B cell (primary cell): ENCODE measurements at regions not wholly inside any gene's neighbourhood (a gene's known extent, or its start where the extent isn't known, plus 50 kb on each side); places are given as distances from the start of the nearest gene placed in this dataset.

Experiments
- ATAC-seq: fragments of 200-7000 bp; cut with Tn5 transposase; one replicate; pipeline ENCODE4 v1.10.0; 2021; ENCODE audit warnings: low read depth, mild to moderate bottlenecking, moderate number of reproducible peaks, moderate library complexity
- CTCF ChIA-PET: fragments of 350-600 bp; sonication (Branson Sonifier 250); formaldehyde crosslinking; loops from one replicate; lab custom pipeline; 2021; ENCODE audit warnings: antibody characterized with exemption, inconsistent platforms; lab: Charles Lee
- POLR2A ChIA-PET: fragments of 350-600 bp; sonication (Branson Sonifier 250); formaldehyde crosslinking; loops from one replicate; lab custom pipeline; 2021; ENCODE audit warnings: antibody characterized with exemption; lab: Charles Lee
- DNase-seq: peaks from one replicate; pipeline ENCODE4 v3.0.0; 2013
- H2AFZ ChIP-seq: 2 replicates; pipeline ENCODE4 v1.6.1; 2012; ENCODE audit warnings: mild to moderate bottlenecking, low read depth, low read length; ENCODE audit not compliant: insufficient read depth, poor library complexity, severe bottlenecking
- H3K27ac ChIP-seq, 2 donors: 1 replicate in 1 of 2; 2 replicates in 1 of 2; pipeline ENCODE4 v1.5.1; 2012 to 2013; ENCODE audit warnings: low read length in 2 of 2, mild to moderate bottlenecking in 2 of 2, moderate library complexity in 1 of 2
- H3K27me3 ChIP-seq, 4 experiments: fragments of 200-600 bp in 1 of 4; sonication (generic) in 1 of 4; replicated peaks in 1 of 4; 1 replicate in 2 of 4; 2 replicates in 2 of 4; pipeline versions ENCODE4 v1.6.1 to v1.7.0; 2013 to 2016; ENCODE audit warnings: low read length in 3 of 4, mild to moderate bottlenecking in 2 of 4, mixed read lengths in 1 of 4, moderate library complexity in 1 of 4; ENCODE audit not compliant: insufficient read depth in 4 of 4, control insufficient read depth in 3 of 4; ENCODE audit errors: control extremely low read depth in 1 of 4
- H3K36me3 ChIP-seq, 2 experiments: replicated peaks in 1 of 2; 1 replicate in 1 of 2; 2 replicates in 1 of 2; pipeline versions ENCODE4 v1.6.1 to v1.7.1; 2013; ENCODE audit warnings: low read length in 1 of 2; ENCODE audit not compliant: insufficient read depth in 2 of 2, control insufficient read depth in 1 of 2; ENCODE audit errors: control extremely low read depth in 1 of 2, extremely low read depth in 1 of 2
- H3K4me1 ChIP-seq, 2 donors: fragments of 200-600 bp in 1 of 2; sonication (generic) in 1 of 2; 1 replicate in 1 of 2; 2 replicates in 1 of 2; pipeline versions ENCODE4 v1.5.1 to v1.6.1; 2013 to 2017; ENCODE audit warnings: low read length in 2 of 2; ENCODE audit not compliant: control insufficient read depth in 2 of 2, insufficient read depth in 2 of 2
- H3K4me2 ChIP-seq: replicated peaks from 2 replicates; pipeline ENCODE3; 2012; ENCODE audit warnings: mild to moderate bottlenecking, low read depth, low read length; ENCODE audit not compliant: poor library complexity, severe bottlenecking
- H3K4me3 ChIP-seq, 5 experiments: fragments of 200-600 bp in 1 of 5; sonication (generic) in 1 of 5; 1 replicate in 3 of 5; 2 replicates in 2 of 5; pipeline versions ENCODE4 v1.5.1 to v1.7.0; 2011 to 2016; ENCODE audit warnings: low read length in 4 of 5, mild to moderate bottlenecking in 4 of 5, low read depth in 2 of 5, control low read depth in 1 of 5, moderate library complexity in 1 of 5; ENCODE audit not compliant: insufficient read depth in 1 of 5; ENCODE audit errors: control extremely low read depth in 1 of 5, extremely low read depth in 1 of 5
- H3K79me2 ChIP-seq: fragments of 200-600 bp; sonication (generic); one replicate; pipeline ENCODE4 v1.6.0; 2016; ENCODE audit warnings: low read length; ENCODE audit not compliant: control insufficient read depth, insufficient read depth
- H3K9ac ChIP-seq: fragments of 200-600 bp; sonication (generic); 2 replicates; pipeline ENCODE4 v1.6.1; 2017; ENCODE audit warnings: mild to moderate bottlenecking, low read length, moderate library complexity
- H3K9me3 ChIP-seq, 3 donors: one replicate each; pipeline versions ENCODE4 v1.6.1 to v1.7.1; 2013; ENCODE audit warnings: low read length in 2 of 3; ENCODE audit not compliant: control insufficient read depth in 2 of 3, insufficient read depth in 1 of 3; ENCODE audit errors: control extremely low read depth in 1 of 3
- H4K20me1 ChIP-seq: 2 replicates; pipeline ENCODE4 v1.6.0; 2012; ENCODE audit warnings: mild to moderate bottlenecking, low read length; ENCODE audit not compliant: insufficient read depth, control insufficient read depth, poor library complexity, severe bottlenecking
- H3K27ac Mint-ChIP-seq: one replicate; pipeline ENCODE4 v1.8.0; 2021; ENCODE audit warnings: mixed read lengths
- H3K27me3 Mint-ChIP-seq: one replicate; pipeline ENCODE4 v1.8.0; 2021; ENCODE audit warnings: mixed read lengths
- H3K4me1 Mint-ChIP-seq: one replicate; pipeline ENCODE4 v1.8.0; 2021; ENCODE audit warnings: mixed read lengths
- H3K4me3 Mint-ChIP-seq: one replicate; pipeline ENCODE4 v1.8.0; 2021; ENCODE audit warnings: mixed read lengths
- H3K9me3 Mint-ChIP-seq: one replicate; pipeline ENCODE4 v1.8.0; 2022; ENCODE audit warnings: mixed read lengths; ENCODE audit not compliant: insufficient read depth
- CTCF ChIP-seq: fragments of 200-600 bp; IDR thresholded peaks from one replicate; pipeline ENCODE4 v1.8.0; 2022; ENCODE audit warnings: antibody characterized with exemption, mild to moderate bottlenecking
- EZH2 ChIP-seq: IDR thresholded peaks from 2 replicates; pipeline ENCODE4 v1.6.1; 2012; ENCODE audit warnings: borderline replicate concordance, low read depth, mild to moderate bottlenecking, moderate library complexity, low read length; ENCODE audit not compliant: insufficient read depth, poor library complexity, severe bottlenecking
- WGBS: methylation state at CpG from one replicate; pipeline ENCODE4 v1.1.5; 2013; ENCODE audit warnings: missing lambda C conversion rate; ENCODE audit not compliant: insufficient coverage; 5-methylcytosine and 5-hydroxymethylcytosine counted together
- intact Hi-C: fragments of 100-400 bp; cut with micrococcal nuclease; formaldehyde crosslinking; loops from one replicate; pipeline ENCODE4 v1.10.0; 2022

GRCh38 chr6:37566111-37566949 is 66.6 kb upstream of the CCDC167 start:
- peak overlapping the region; percentile 54 for H3K27ac Mint-ChIP-seq
- no peaks in the 10 kb centered on the region for H3K27me3 Mint-ChIP-seq
- WGBS, result 21% methylated on average over 23 of the region's 28 CpGs
- Histone ChIP-seq H3K27ac (no peak overlapping the region), H4K20me1 (no peaks in the 10 kb centered on the region), H3K79me2 (no peaks in the 10 kb centered on the region), H3K4me1 (peaks cover 56 to 67% of the 10 kb centered on the region in 2 donors), H3K36me3 (no peaks in the 10 kb centered on the region), H3K27me3 (no peaks in the 10 kb centered on the region), H3K4me3 (peak overlapping the region; percentile 17 to 52 (median 44)), H3K9ac (peak overlapping the region; percentile 51), H3K9me3 (no peaks in the 10 kb centered on the region), H3K4me2 (peak overlapping the region; percentile 83), H2AFZ (peak overlapping the region; percentile 64)
- H3K4me3 Mint-ChIP-seq, result peak overlapping the region; percentile 70
- ChIA-PET CTCF (interaction anchor here (0.6 to 6.2 kb wide), 41 partner anchors 9 to 1005 kb away, joined by 3 to 179 read pairs (median 5); partner anchors contain the start of genes CCDC167 and CMTR1), POLR2A (interaction anchor here (0.6 to 3.5 kb wide), 4 partner anchors 13 to 50 kb away, joined by 3 to 22 read pairs (median 4); no protein-coding TSS in a partner anchor)
- H3K4me1 Mint-ChIP-seq, result peaks cover 66% of the 10 kb centered on the region
- TF ChIP-seq EZH2 (no peak), CTCF (peak; percentile 95)
- peak; percentile 84 for DNase-seq
- intact Hi-C loops, result loop anchor here (1.0 to 5.0 kb wide), 7 partner anchors 14 to 926 kb away; no protein-coding TSS in a partner anchor
- no peaks in the 10 kb centered on the region for H3K9me3 Mint-ChIP-seq
- peak; percentile 64 for ATAC-seq
